H1 (cell line): ENCODE measurements at regions not wholly inside any gene's neighbourhood (a gene's known extent, or its start where the extent isn't known, plus 50 kb on each side); places are given as distances from the start of the nearest gene placed in this dataset.
A peak's percentile ranks its signal among the peaks of the same experiment; 100 is the strongest.

Experiments
- CTCF ChIA-PET: fragments of 300-600 bp; sonication (Branson Sonifier 250); formaldehyde crosslinking; loops from one replicate; lab custom pipeline; 2021; ENCODE audit not compliant: partially characterized antibody; lab: Charles Lee
- POLR2A ChIA-PET: fragments of 300-600 bp; sonication (Branson Sonifier 250); formaldehyde crosslinking; loops from one replicate; lab custom pipeline; 2021; ENCODE audit warnings: inconsistent platforms; ENCODE audit not compliant: partially characterized antibody; lab: Charles Lee
- DNase-seq, 2 experiments: peaks; one replicate each; pipeline versions ENCODE4 v3.0.0 to v3.0.0-alpha.2; 2010 to 2022; ENCODE audit warnings: low spot score in 2 of 2, low read depth in 1 of 2, mixed read lengths in 1 of 2
- FAIRE-seq: peaks from 2 replicates; lab custom pipeline; 2011; peaks lifted over from hg19 to GRCh38; lab: Jason Lieb, UNC
- H2AFZ ChIP-seq: 2 replicates; pipeline ENCODE4 v1.8.1; 2012; ENCODE audit warnings: low read length, inconsistent platforms
- H2AK5ac ChIP-seq: 2 replicates; pipeline ENCODE4 v1.6.1; 2013; ENCODE audit warnings: low read depth, low read length
- H2BK120ac ChIP-seq: replicated peaks from 2 replicates; pipeline ENCODE3; 2013; ENCODE audit warnings: low read depth, low read length, inconsistent platforms
- H2BK12ac ChIP-seq: 2 replicates; pipeline ENCODE4 v1.6.1; 2013; ENCODE audit warnings: low read depth, low read length
- H2BK15ac ChIP-seq: 2 replicates; pipeline ENCODE4 v1.6.1; 2013; ENCODE audit warnings: low read length
- H2BK20ac ChIP-seq: 2 replicates; pipeline ENCODE4 v1.6.1; 2013; ENCODE audit warnings: low read length
- H2BK5ac ChIP-seq: 2 replicates; pipeline ENCODE4 v1.6.1; 2013; ENCODE audit warnings: low read depth, low read length
- H3K14ac ChIP-seq: 2 replicates; pipeline ENCODE4 v1.6.1; 2013; ENCODE audit warnings: inconsistent platforms; ENCODE audit not compliant: insufficient read length
- H3K18ac ChIP-seq: 2 replicates; pipeline ENCODE4 v1.6.1; 2013; ENCODE audit warnings: low read length; ENCODE audit errors: extremely low read depth
- H3K23ac ChIP-seq: 2 replicates; pipeline ENCODE4 v1.6.1; 2013; ENCODE audit warnings: inconsistent platforms; ENCODE audit not compliant: insufficient read length
- H3K23me2 ChIP-seq: 2 replicates; pipeline ENCODE4 v1.6.1; 2013; ENCODE audit warnings: low read depth, low read length
- H3K27ac ChIP-seq: 2 replicates; pipeline ENCODE4 v1.6.1; 2011; ENCODE audit warnings: low read depth, low read length, inconsistent platforms
- H3K27me3 ChIP-seq, 4 experiments: replicated peaks in 1 of 4; 1 replicate in 1 of 4; 2 replicates in 3 of 4; pipeline versions ENCODE4 v1.6.1 to v1.8.1; 2011 to 2013; ENCODE audit warnings: low read length in 3 of 4, mild to moderate bottlenecking in 3 of 4, inconsistent platforms in 2 of 4, mixed read lengths in 2 of 4, moderate library complexity in 1 of 4; ENCODE audit not compliant: control insufficient read depth in 3 of 4, insufficient read depth in 3 of 4; ENCODE audit errors: extremely low read depth in 1 of 4
- H3K36me3 ChIP-seq, 4 experiments: 2 replicates each; pipeline versions ENCODE4 v1.6.1 to v1.8.1; 2011 to 2013; ENCODE audit warnings: mild to moderate bottlenecking in 4 of 4, low read length in 3 of 4, moderate library complexity in 2 of 4, control low read depth in 1 of 4, inconsistent platforms in 1 of 4; ENCODE audit not compliant: insufficient read depth in 4 of 4, control insufficient read depth in 2 of 4
- H3K4ac ChIP-seq: replicated peaks from 2 replicates; pipeline ENCODE3; 2013; ENCODE audit warnings: low read length, low read depth, mixed read lengths, inconsistent platforms; ENCODE audit not compliant: insufficient read length
- H3K4me1 ChIP-seq, 4 experiments: replicated peaks in 1 of 4; 1 replicate in 1 of 4; 2 replicates in 3 of 4; pipeline versions ENCODE4 v1.6.1 to v1.8.1; 2011 to 2013; ENCODE audit warnings: low read length in 3 of 4, inconsistent platforms in 2 of 4, mixed read lengths in 1 of 4; ENCODE audit not compliant: insufficient read depth in 4 of 4, control insufficient read depth in 3 of 4
- H3K4me2 ChIP-seq, 2 experiments: 2 replicates each; pipeline versions ENCODE4 v1.6.1 to v1.8.1; 2011 to 2013; ENCODE audit warnings: low read depth in 2 of 2, low read length in 2 of 2, control low read depth in 1 of 2, inconsistent platforms in 1 of 2, mild to moderate bottlenecking in 1 of 2; ENCODE audit not compliant: insufficient read depth in 1 of 2
- H3K4me3 ChIP-seq, 4 experiments: fragments of 200-600, 300-600 bp in 1 of 4; sonication (generic), shearing (Covaris generic), sonication (Bioruptor Twin) in 1 of 4; 2 replicates each; pipeline versions ENCODE4 v1.5.1 to v1.8.1; 2011 to 2016; ENCODE audit warnings: low read length in 4 of 4, low read depth in 3 of 4, control low read depth in 2 of 4, inconsistent platforms in 2 of 4, mild to moderate bottlenecking in 2 of 4, mixed read lengths in 1 of 4, moderate library complexity in 1 of 4; ENCODE audit not compliant: insufficient read depth in 2 of 4; ENCODE audit errors: extremely low read depth in 1 of 4
- H3K56ac ChIP-seq: replicated peaks from 2 replicates; pipeline ENCODE3; 2013; ENCODE audit warnings: low read depth, mild to moderate bottlenecking, mixed read lengths, low read length, inconsistent platforms; ENCODE audit not compliant: insufficient read length
- H3K79me1 ChIP-seq: 2 replicates; pipeline ENCODE4 v1.6.1; 2013; ENCODE audit warnings: low read depth, low read length, control low read depth
- H3K79me2 ChIP-seq, 2 experiments: 2 replicates each; pipeline versions ENCODE4 v1.6.1 to v1.8.1; 2012 to 2013; ENCODE audit warnings: low read length in 2 of 2, mild to moderate bottlenecking in 2 of 2, inconsistent platforms in 1 of 2; ENCODE audit not compliant: insufficient read depth in 2 of 2, control insufficient read depth in 1 of 2
- H3K9ac ChIP-seq, 4 experiments: replicated peaks in 1 of 4; 1 replicate in 1 of 4; 2 replicates in 3 of 4; pipeline versions ENCODE4 v1.6.1 to v1.8.1; 2011 to 2013; ENCODE audit warnings: low read depth in 3 of 4, low read length in 3 of 4, control low read depth in 2 of 4, mild to moderate bottlenecking in 2 of 4, moderate library complexity in 2 of 4, inconsistent platforms in 1 of 4; ENCODE audit errors: extremely low read depth in 1 of 4
- H3K9me3 ChIP-seq, 2 experiments: 2 replicates each; pipeline versions ENCODE4 v1.6.1 to v1.8.1; 2012 to 2013; ENCODE audit warnings: mild to moderate bottlenecking in 2 of 2, moderate library complexity in 2 of 2, control low read depth in 1 of 2, inconsistent platforms in 1 of 2, low read depth in 1 of 2, low read length in 1 of 2, mixed read lengths in 1 of 2; ENCODE audit not compliant: insufficient read depth in 2 of 2
- H4K20me1 ChIP-seq, 2 experiments: replicated peaks in 1 of 2; 2 replicates each; pipeline versions ENCODE3 to v1.8.1; 2011 to 2013; ENCODE audit warnings: inconsistent platforms in 2 of 2, low read length in 2 of 2, mild to moderate bottlenecking in 1 of 2; ENCODE audit not compliant: insufficient read depth in 2 of 2, control insufficient read depth in 1 of 2
- H4K5ac ChIP-seq: 2 replicates; pipeline ENCODE4 v1.6.1; 2013; ENCODE audit warnings: low read length, low read depth, mixed read lengths, inconsistent platforms; ENCODE audit not compliant: insufficient read length
- H4K8ac ChIP-seq: 2 replicates; pipeline ENCODE4 v1.8.0; 2013; ENCODE audit warnings: mild to moderate bottlenecking, moderate library complexity, low read length, inconsistent platforms; ENCODE audit not compliant: insufficient read depth; ENCODE audit errors: extremely low read depth
- H4K91ac ChIP-seq: replicated peaks from 2 replicates; pipeline ENCODE3; 2013; ENCODE audit warnings: low read length, mixed read lengths, inconsistent platforms; ENCODE audit not compliant: insufficient read length
- FOSL1 ChIP-seq: IDR thresholded peaks from 2 replicates; pipeline ENCODE4 v1.6.1; 2011; ENCODE audit warnings: mild to moderate bottlenecking, low read depth, low read length, moderate library complexity; ENCODE audit not compliant: insufficient read depth
- GABPA ChIP-seq: IDR thresholded peaks from 2 replicates; pipeline ENCODE4 v1.6.1; 2011; ENCODE audit warnings: mild to moderate bottlenecking, low read length, moderate library complexity, borderline replicate concordance; ENCODE audit not compliant: insufficient read depth
- NANOG ChIP-seq: IDR thresholded peaks from 2 replicates; pipeline ENCODE4 v1.6.1; 2011; ENCODE audit warnings: low read length, low read depth, mild to moderate bottlenecking, inconsistent platforms; ENCODE audit not compliant: insufficient read depth, poor library complexity, severe bottlenecking
- POLR2A ChIP-seq, 2 experiments: IDR thresholded peaks; 1 replicate in 1 of 2; 2 replicates in 1 of 2; pipeline ENCODE4 v1.6.1; 2011; ENCODE audit warnings: low read depth in 2 of 2, low read length in 2 of 2, mild to moderate bottlenecking in 2 of 2; ENCODE audit errors: control extremely low read depth in 1 of 2
- RFX5 ChIP-seq: IDR thresholded peaks from 2 replicates; pipeline ENCODE4 v1.6.1; 2011; ENCODE audit warnings: low read depth, low read length, improper control_type of control experiment, borderline replicate concordance
- RXRA ChIP-seq: IDR thresholded peaks from 2 replicates; pipeline ENCODE4 v1.6.1; 2011; ENCODE audit warnings: low read depth, mild to moderate bottlenecking, low read length, moderate library complexity; ENCODE audit not compliant: insufficient read depth
- SIX5 ChIP-seq: IDR thresholded peaks from 2 replicates; pipeline ENCODE4 v1.6.1; 2011; ENCODE audit warnings: mild to moderate bottlenecking, low read depth, low read length
- SRF ChIP-seq: IDR thresholded peaks from 2 replicates; pipeline ENCODE4 v1.6.1; 2011; ENCODE audit warnings: mild to moderate bottlenecking, low read depth, low read length, moderate library complexity
- TBP ChIP-seq: IDR thresholded peaks from 2 replicates; pipeline ENCODE4 v1.6.1; 2011; ENCODE audit warnings: low read depth, low read length, improper control_type of control experiment
- YY1 ChIP-seq: IDR thresholded peaks from 2 replicates; pipeline ENCODE4 v1.6.1; 2011; ENCODE audit warnings: low read depth, mild to moderate bottlenecking, low read length
- WGBS, 2 experiments: shearing (Covaris generic) in 1 of 2; methylation state at CpG; one replicate each; pipeline versions ENCODE4 v1.1.6 to v1.1.7; 2013 to 2015; ENCODE audit warnings: low lambda C conversion rate in 2 of 2, mixed read lengths in 2 of 2, inconsistent platforms in 1 of 2, low coverage in 1 of 2, missing lambda C conversion rate in 1 of 2; ENCODE audit not compliant: insufficient replicate concordance in 2 of 2, insufficient coverage in 1 of 2, insufficient read length in 1 of 2; ENCODE audit errors: extremely low coverage in 1 of 2, missing lambda C conversion rate in 1 of 2; 5-methylcytosine and 5-hydroxymethylcytosine counted together

DNA sequence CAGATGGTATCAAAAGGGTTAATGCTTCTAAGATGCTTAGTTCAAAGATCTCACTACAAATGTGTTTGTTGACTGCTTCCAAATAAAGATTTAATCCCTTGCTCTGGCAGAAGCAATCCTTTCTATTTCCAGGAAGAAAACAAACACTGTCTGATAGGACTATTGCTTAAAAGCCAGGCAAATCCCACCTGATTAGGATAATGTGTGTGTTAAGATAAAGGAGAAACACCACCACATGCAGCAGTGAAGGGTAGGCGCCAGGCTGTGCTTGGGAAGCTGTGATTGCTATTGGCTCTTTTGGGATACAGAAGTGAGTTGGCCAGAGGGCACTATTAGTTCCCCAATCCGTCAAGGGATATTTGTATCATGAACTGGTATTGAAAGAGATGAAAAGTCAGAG, 62.8 kb upstream of the LRCH1 start:
- ChIA-PET CTCF (interaction anchor here (0.7 to 2.9 kb wide), 7 partner anchors 11 to 274 kb away, joined by 3 to 29 read pairs (median 5); no protein-coding TSS in a partner anchor), POLR2A (no interaction called here)
- H3K27me3 ChIP-seq = no peaks in the 10 kb centered on the region
- H2BK5ac ChIP-seq = no peak overlapping the region
- H4K20me1 ChIP-seq = no peaks in the 10 kb centered on the region
- WGBS, 2 experiments = 47% methylated on average over 2 of the region's 2 CpGs; no CpG with 5 or more reads in 1 of the 2 experiments
- no peak overlapping the region for H4K8ac ChIP-seq
- H3K23ac ChIP-seq = no peak overlapping the region
- no peak overlapping the region for H2BK120ac ChIP-seq
- no peaks in the 10 kb centered on the region for H3K4me1 ChIP-seq
- H3K23me2 ChIP-seq = no peaks in the 10 kb centered on the region
- no peak overlapping the region for H3K4me3 ChIP-seq
- H2BK15ac ChIP-seq = no peak overlapping the region
- no peak overlapping the region for H3K14ac ChIP-seq
- FAIRE-seq (no peak), DNase-seq (no peak)
- H3K27ac ChIP-seq = no peak overlapping the region
- no peak overlapping the region for H2AK5ac ChIP-seq
- no peak overlapping the region for H3K4ac ChIP-seq
- no peak overlapping the region for H2BK12ac ChIP-seq
- H2AFZ ChIP-seq = peak overlapping the region; percentile 35; the same call in 1 of the 2 replicates
- no peaks in the 10 kb centered on the region for H3K79me2 ChIP-seq
- H4K91ac ChIP-seq = no peak overlapping the region
- H3K56ac ChIP-seq = no peak overlapping the region
- no peak overlapping the region for H3K4me2 ChIP-seq
- H3K9me3 ChIP-seq = no peaks in the 10 kb centered on the region
- H3K79me1 ChIP-seq = no peaks in the 10 kb centered on the region
- H3K18ac ChIP-seq = no peak overlapping the region
- no peaks in the 10 kb centered on the region for H3K36me3 ChIP-seq
- H4K5ac ChIP-seq = no peak overlapping the region
- no peak overlapping the region for H2BK20ac ChIP-seq
- no peak overlapping the region for H3K9ac ChIP-seq
- no peak for TF ChIP-seq RFX5
- TF ChIP-seq FOSL1 = no peak
- no peak for TF ChIP-seq RXRA
- TF ChIP-seq GABPA = no peak
- TF ChIP-seq YY1 = no peak
- no peak for TF ChIP-seq SRF
- TF ChIP-seq TBP = no peak
- TF ChIP-seq SIX5 = no peak
- TF ChIP-seq POLR2A (IDR thresholded peaks at IDR 0.05; ENCODE audit: control extremely low read depth in 1 of 2, low read depth in 2 of 2, low read length in 2 of 2) = no peak
- TF ChIP-seq NANOG = no peak
